Esophagus muscularis mucosa (tissue), 4 donors: ENCODE measurements at regions not wholly inside any gene's neighbourhood (a gene's known extent, or its start where the extent isn't known, plus 50 kb on each side); places are given as distances from the start of the nearest gene placed in this dataset.

Source experiments
- CTCF ChIP-seq, 3 experiments: fragments of 200-600 bp in 2 of 3; fragments of 450-650 bp in 1 of 3; sonication (generic) in 2 of 3; IDR thresholded peaks; one replicate each; pipeline ENCODE4 v1.5.1; 2017 to 2019; ENCODE audit warnings: antibody characterized with exemption in 3 of 3, mild to moderate bottlenecking in 2 of 3, moderate library complexity in 1 of 3
- EP300 ChIP-seq: sonication (generic); formaldehyde crosslinking; IDR thresholded peaks from one replicate; pipeline ENCODE4 v1.6.1; 2017; ENCODE audit warnings: antibody characterized with exemption
- POLR2A ChIP-seq: fragments of 450-650 bp; IDR thresholded peaks from one replicate; pipeline ENCODE4 v1.6.1; 2017; ENCODE audit warnings: antibody characterized with exemption, moderate library complexity, mild to moderate bottlenecking, low read depth

- TF ChIP-seq CTCF (IDR thresholded peaks at IDR 0.05), result no peak
- no peak for TF ChIP-seq POLR2A
- no peak for TF ChIP-seq EP300
These were observed 55.1 kb upstream of the TNFRSF19 start for GRCh38 chr13:23515116-23515515.
